Endothelial cell (in vitro differentiated cells): ENCODE measurements at regions not wholly inside any gene's neighbourhood (a gene's known extent, or its start where the extent isn't known, plus 50 kb on each side); places are given as distances from the start of the nearest gene placed in this dataset.

Source experiments
- DNase-seq: peaks from one replicate; pipeline ENCODE4 v3.0.0; 2021; ENCODE audit warnings: low spot score
- H3K27ac Mint-ChIP-seq: one replicate; pipeline ENCODE4 v1.8.0; 2021; ENCODE audit warnings: mixed read lengths, inconsistent platforms; ENCODE audit not compliant: unreplicated experiment
- H3K27me3 Mint-ChIP-seq: one replicate; pipeline ENCODE4 v1.8.0; 2021; ENCODE audit warnings: mild to moderate bottlenecking, moderate library complexity, mixed read lengths, inconsistent platforms; ENCODE audit not compliant: unreplicated experiment
- H3K36me3 Mint-ChIP-seq: one replicate; pipeline ENCODE4 v1.8.0; 2021; ENCODE audit warnings: mild to moderate bottlenecking, low read depth, mixed read lengths, inconsistent platforms; ENCODE audit not compliant: unreplicated experiment
- H3K4me1 Mint-ChIP-seq: one replicate; pipeline ENCODE4 v1.8.0; 2021; ENCODE audit warnings: mild to moderate bottlenecking, mixed read lengths, inconsistent platforms; ENCODE audit not compliant: unreplicated experiment
- H3K4me3 Mint-ChIP-seq: one replicate; pipeline ENCODE4 v1.8.0; 2021; ENCODE audit warnings: mild to moderate bottlenecking, mixed read lengths, inconsistent platforms; ENCODE audit not compliant: unreplicated experiment
- H3K9me3 Mint-ChIP-seq: one replicate; pipeline ENCODE4 v1.8.0; 2021; ENCODE audit warnings: mixed read lengths, inconsistent platforms; ENCODE audit not compliant: unreplicated experiment
- TF ChIP-seq, protein P1 (sequence below): fragments of 200-600 bp; sonication (generic); IDR thresholded peaks from one replicate; pipeline ENCODE4 v1.5.0; 2021; ENCODE audit warnings: antibody characterized with exemption; ENCODE audit not compliant: unreplicated experiment

DNA sequence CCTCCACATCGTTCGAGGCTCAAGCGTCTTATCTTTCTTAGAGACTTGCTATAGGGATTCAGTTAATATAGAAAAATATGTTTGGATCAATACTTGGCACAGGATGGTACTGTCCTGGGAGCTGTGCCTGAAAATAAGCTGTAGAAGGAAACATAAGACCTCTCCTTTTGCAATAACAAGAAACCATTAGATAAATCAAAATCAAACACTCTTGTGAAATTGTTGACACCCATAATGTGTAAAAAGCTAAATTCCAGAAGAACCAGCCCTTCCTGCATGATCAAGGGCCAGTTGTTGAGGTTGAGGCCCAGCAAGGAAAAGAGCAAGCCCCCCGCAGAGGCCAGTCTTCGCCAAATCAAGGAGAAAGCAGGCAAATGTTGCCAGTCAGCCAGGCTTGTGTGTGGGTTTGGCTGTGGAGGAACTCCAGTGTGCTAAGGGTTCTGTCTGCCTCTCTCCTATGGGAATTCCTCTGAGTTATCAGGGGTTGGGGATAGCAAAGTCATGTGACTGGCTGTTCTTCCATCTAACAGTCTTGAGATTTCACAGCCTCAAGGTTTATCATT lies 185.7 kb downstream of the ACKR3 start:
- Mint-ChIP-seq H3K27me3 (no peaks in the 10 kb centered on the region), H3K4me1 (peaks cover 15% of the 10 kb centered on the region), H3K36me3 (no peaks in the 10 kb centered on the region), H3K27ac (no peak overlapping the region), H3K9me3 (no peaks in the 10 kb centered on the region), H3K4me3 (no peak overlapping the region)
- no peak for DNase-seq
- TF ChIP-seq, protein P1, sequence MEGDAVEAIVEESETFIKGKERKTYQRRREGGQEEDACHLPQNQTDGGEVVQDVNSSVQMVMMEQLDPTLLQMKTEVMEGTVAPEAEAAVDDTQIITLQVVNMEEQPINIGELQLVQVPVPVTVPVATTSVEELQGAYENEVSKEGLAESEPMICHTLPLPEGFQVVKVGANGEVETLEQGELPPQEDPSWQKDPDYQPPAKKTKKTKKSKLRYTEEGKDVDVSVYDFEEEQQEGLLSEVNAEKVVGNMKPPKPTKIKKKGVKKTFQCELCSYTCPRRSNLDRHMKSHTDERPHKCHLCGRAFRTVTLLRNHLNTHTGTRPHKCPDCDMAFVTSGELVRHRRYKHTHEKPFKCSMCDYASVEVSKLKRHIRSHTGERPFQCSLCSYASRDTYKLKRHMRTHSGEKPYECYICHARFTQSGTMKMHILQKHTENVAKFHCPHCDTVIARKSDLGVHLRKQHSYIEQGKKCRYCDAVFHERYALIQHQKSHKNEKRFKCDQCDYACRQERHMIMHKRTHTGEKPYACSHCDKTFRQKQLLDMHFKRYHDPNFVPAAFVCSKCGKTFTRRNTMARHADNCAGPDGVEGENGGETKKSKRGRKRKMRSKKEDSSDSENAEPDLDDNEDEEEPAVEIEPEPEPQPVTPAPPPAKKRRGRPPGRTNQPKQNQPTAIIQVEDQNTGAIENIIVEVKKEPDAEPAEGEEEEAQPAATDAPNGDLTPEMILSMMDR: no peak

DNA sequence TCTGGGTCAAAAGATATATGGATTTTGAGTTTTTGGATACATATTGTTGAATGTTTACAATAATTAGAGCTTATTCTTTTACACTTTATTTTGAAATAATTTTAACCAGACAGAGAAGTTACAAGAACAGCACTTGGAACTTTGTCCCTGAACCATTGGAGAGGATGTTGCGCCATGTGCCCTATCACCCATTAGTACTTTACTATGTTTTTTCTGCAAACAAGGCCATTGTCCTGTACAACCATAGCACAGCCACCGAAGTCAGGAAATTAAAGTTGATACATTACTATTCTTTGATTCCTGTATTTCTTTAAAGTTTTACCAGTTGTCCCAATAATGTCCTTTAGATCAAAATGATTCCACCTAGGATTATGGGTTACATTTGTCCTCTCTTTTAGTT lies 188.8 kb downstream of the ACKR3 start:
- Mint-ChIP-seq H3K4me1 (peaks cover 5% of the 10 kb centered on the region), H3K4me3 (no peak overlapping the region), H3K36me3 (no peaks in the 10 kb centered on the region), H3K27ac (no peak overlapping the region), H3K9me3 (no peaks in the 10 kb centered on the region), H3K27me3 (no peaks in the 10 kb centered on the region)
- DNase-seq: no peak
- TF ChIP-seq, protein P1: no peak

DNA sequence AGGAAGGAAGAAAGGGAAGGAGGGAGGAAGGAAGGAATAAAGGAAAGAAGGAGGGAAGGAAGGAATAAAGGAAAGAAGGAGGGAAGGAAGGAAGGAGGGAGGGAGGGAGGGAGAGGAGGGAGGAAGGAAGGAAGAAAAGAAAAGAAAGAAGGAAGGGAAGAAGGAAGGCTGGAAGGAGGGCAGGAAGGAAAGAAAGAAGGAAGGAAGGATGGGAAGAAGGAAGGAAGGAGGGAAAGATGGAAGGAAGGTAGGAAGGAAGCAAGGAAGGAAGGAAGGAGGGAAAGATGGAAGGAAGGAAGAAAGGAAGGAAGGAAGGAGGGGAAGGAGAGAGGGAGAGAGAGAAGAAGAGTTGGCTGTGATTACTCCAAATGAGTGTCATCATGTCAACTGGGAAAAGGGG lies 190.6 kb downstream of the ACKR3 start:
- no peaks in the 10 kb centered on the region for H3K4me1 Mint-ChIP-seq
- H3K9me3 Mint-ChIP-seq: no peaks in the 10 kb centered on the region
- TF ChIP-seq, protein P1: no peak
- no peaks in the 10 kb centered on the region for H3K27me3 Mint-ChIP-seq
- H3K36me3 Mint-ChIP-seq: no peaks in the 10 kb centered on the region
- DNase-seq: no peak
- no peak overlapping the region for H3K4me3 Mint-ChIP-seq
- no peak overlapping the region for H3K27ac Mint-ChIP-seq

DNA sequence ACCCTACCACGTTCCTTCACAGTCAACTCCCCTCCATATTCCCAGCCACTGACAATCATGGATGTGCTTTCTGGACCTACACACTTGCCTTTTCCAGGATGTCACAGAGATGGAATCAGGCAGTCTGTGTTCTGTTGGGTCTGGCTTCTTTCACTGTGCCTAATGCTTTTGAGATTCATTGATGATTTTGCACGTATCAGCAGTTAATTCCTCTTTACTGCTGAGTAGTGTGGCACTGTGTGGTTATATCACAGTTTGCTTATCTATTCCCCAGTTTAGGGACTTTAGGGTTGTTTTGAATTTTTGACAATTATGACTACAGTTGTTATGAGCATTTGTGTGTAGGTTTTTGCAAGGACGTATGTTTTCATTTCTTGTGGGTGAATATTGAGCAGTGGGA lies 191.7 kb downstream of the ACKR3 start:
- no peak overlapping the region for H3K4me3 Mint-ChIP-seq
- H3K9me3 Mint-ChIP-seq: no peaks in the 10 kb centered on the region
- H3K27ac Mint-ChIP-seq: no peak overlapping the region
- no peaks in the 10 kb centered on the region for H3K36me3 Mint-ChIP-seq
- H3K4me1 Mint-ChIP-seq: peaks cover 4% of the 10 kb centered on the region
- DNase-seq: no peak
- TF ChIP-seq, protein P1: no peak
- H3K27me3 Mint-ChIP-seq: no peaks in the 10 kb centered on the region

DNA sequence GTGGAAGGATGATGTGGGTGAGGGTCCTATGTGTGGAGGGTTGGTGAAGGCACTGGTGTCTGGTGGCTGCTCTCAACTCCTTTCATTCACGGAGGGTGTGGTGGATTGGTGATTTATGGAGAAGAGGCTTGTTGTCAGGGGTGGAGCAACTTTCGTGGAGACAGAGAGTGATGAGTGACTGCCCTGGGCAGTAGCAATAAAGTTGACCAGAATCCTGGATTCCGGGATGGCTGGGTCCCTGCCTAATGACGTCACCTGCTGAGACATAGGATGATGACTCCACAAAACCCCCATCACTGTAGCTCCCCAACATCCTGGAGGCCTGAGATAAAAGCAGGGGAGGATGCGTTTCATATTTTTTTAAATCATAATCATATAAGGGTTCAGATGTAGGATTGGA lies 193.0 kb downstream of the ACKR3 start:
- TF ChIP-seq, protein P1: no peak
- Mint-ChIP-seq H3K4me3 (no peak overlapping the region), H3K27me3 (no peaks in the 10 kb centered on the region), H3K27ac (no peak overlapping the region), H3K4me1 (peaks cover 4% of the 10 kb centered on the region), H3K9me3 (no peaks in the 10 kb centered on the region), H3K36me3 (no peaks in the 10 kb centered on the region)
- DNase-seq: no peak
